ENCODE measurements at regions not wholly inside any gene's neighbourhood (a gene's known extent, or its start where the extent isn't known, plus 50 kb on each side); places are given as distances from the start of the nearest gene placed in this dataset.

DNA sequence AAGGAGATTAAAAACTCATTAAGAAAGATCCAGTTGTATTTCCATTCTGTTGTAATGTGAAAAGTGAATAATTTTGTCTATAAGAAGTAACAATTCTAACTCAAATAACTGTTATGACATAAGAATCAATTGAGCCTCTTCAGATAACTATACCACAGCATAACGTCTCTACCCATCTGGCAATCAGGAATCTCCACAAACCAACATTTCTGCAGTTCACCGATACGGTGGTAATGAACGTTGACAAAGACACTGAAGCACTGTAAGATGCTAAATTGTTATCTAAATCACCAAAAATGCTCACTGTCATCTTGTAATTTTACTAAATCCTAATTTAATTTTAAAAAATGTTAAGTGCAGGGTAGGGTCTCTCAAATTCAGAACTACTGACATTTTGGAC lies 130.9 kb upstream of the USP15 start (continued):
- TF ChIP-seq, protein P1, sequence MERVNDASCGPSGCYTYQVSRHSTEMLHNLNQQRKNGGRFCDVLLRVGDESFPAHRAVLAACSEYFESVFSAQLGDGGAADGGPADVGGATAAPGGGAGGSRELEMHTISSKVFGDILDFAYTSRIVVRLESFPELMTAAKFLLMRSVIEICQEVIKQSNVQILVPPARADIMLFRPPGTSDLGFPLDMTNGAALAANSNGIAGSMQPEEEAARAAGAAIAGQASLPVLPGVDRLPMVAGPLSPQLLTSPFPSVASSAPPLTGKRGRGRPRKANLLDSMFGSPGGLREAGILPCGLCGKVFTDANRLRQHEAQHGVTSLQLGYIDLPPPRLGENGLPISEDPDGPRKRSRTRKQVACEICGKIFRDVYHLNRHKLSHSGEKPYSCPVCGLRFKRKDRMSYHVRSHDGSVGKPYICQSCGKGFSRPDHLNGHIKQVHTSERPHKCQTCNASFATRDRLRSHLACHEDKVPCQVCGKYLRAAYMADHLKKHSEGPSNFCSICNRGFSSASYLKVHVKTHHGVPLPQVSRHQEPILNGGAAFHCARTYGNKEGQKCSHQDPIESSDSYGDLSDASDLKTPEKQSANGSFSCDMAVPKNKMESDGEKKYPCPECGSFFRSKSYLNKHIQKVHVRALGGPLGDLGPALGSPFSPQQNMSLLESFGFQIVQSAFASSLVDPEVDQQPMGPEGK (CRISPR knock-in tag; IDR thresholded peaks at IDR 0.05; ENCODE audit: borderline replicate concordance), result no peak
- TF ChIP-seq CBFA2T3 (IDR thresholded peaks at IDR 0.05), result peak; percentile 31
- TF ChIP-seq DPF2 (IDR thresholded peaks at IDR 0.05), result no peak
- TF ChIP-seq, protein P2, sequence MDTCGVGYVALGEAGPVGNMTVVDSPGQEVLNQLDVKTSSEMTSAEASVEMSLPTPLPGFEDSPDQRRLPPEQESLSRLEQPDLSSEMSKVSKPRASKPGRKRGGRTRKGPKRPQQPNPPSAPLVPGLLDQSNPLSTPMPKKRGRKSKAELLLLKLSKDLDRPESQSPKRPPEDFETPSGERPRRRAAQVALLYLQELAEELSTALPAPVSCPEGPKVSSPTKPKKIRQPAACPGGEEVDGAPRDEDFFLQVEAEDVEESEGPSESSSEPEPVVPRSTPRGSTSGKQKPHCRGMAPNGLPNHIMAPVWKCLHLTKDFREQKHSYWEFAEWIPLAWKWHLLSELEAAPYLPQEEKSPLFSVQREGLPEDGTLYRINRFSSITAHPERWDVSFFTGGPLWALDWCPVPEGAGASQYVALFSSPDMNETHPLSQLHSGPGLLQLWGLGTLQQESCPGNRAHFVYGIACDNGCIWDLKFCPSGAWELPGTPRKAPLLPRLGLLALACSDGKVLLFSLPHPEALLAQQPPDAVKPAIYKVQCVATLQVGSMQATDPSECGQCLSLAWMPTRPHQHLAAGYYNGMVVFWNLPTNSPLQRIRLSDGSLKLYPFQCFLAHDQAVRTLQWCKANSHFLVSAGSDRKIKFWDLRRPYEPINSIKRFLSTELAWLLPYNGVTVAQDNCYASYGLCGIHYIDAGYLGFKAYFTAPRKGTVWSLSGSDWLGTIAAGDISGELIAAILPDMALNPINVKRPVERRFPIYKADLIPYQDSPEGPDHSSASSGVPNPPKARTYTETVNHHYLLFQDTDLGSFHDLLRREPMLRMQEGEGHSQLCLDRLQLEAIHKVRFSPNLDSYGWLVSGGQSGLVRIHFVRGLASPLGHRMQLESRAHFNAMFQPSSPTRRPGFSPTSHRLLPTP (IDR thresholded peaks at IDR 0.05; ENCODE audit: borderline replicate concordance, extremely low read depth, insufficient read length), result no peak
- TF ChIP-seq RFX5 (IDR thresholded peaks at IDR 0.05; ENCODE audit: low read depth, low read length), result no peak
- TF ChIP-seq NFXL1 (CRISPR knock-in tag; IDR thresholded peaks at IDR 0.05), result no peak
- TF ChIP-seq NFIC (IDR thresholded peaks at IDR 0.05), result no peak
- peak; percentile 34; the same call in 1 of the 2 replicates for TF ChIP-seq TAL1 (IDR thresholded peaks at IDR 0.05)
- TF ChIP-seq, protein P3, sequence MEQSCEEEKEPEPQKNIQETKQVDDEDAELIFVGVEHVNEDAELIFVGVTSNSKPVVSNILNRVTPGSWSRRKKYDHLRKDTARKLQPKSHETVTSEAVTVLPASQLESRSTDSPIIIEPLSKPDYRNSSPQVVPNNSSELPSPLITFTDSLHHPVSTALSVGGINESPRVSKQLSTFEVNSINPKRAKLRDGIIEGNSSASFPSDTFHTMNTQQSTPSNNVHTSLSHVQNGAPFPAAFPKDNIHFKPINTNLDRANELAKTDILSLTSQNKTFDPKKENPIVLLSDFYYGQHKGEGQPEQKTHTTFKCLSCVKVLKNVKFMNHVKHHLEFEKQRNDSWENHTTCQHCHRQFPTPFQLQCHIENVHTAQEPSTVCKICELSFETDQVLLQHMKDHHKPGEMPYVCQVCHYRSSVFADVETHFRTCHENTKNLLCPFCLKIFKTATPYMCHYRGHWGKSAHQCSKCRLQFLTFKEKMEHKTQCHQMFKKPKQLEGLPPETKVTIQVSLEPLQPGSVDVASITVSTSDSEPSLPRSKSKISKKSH (CRISPR knock-in tag; IDR thresholded peaks at IDR 0.05), result no peak

Data from K562 (cell line).